Uterus (tissue), 3 donors: ENCODE measurements at regions not wholly inside any gene's neighbourhood (a gene's known extent, or its start where the extent isn't known, plus 50 kb on each side); places are given as distances from the start of the nearest gene placed in this dataset.

Experiments used
- DNase-seq, 2 donors: peaks; one replicate each; pipeline ENCODE4 v3.0.0-alpha.2; 2019 to 2020
- H3K27ac ChIP-seq, 2 donors: fragments of 200-600 bp; sonication (generic); 1 replicate in 1 of 2; 2 replicates in 1 of 2; pipeline ENCODE4 v1.5.1; 2016 to 2018
- H3K27me3 ChIP-seq, 2 donors: fragments of 200-600 bp; sonication (generic); one replicate each; pipeline ENCODE4 v1.5.1; 2018 to 2019; ENCODE audit warnings: control low read depth in 1 of 2
- H3K36me3 ChIP-seq, 2 donors: fragments of 200-600 bp; sonication (generic); one replicate each; pipeline ENCODE4 v1.5.1; 2019; ENCODE audit warnings: control low read depth in 1 of 2
- H3K4me1 ChIP-seq, 2 donors: fragments of 200-600 bp; sonication (generic); one replicate each; pipeline ENCODE4 v1.5.1; 2018 to 2019; ENCODE audit warnings: control low read depth in 1 of 2
- H3K4me3 ChIP-seq, 2 donors: fragments of 200-600 bp; sonication (generic); 1 replicate in 1 of 2; 2 replicates in 1 of 2; pipeline ENCODE4 v1.5.1; 2018 to 2019; ENCODE audit warnings: mild to moderate bottlenecking in 1 of 2
- H3K9me3 ChIP-seq, 2 donors: fragments of 200-600 bp; sonication (generic); one replicate each; pipeline ENCODE4 v1.5.1; 2019; ENCODE audit warnings: control low read depth in 1 of 2
- CTCF ChIP-seq, 4 experiments: fragments of 200-600 bp in 2 of 4; fragments of 450-650 bp in 2 of 4; sonication (generic) in 2 of 4; IDR thresholded peaks; one replicate each; pipeline ENCODE4 v1.5.1; 2016 to 2019; ENCODE audit warnings: antibody characterized with exemption in 4 of 4, mild to moderate bottlenecking in 2 of 4, moderate library complexity in 1 of 4
- POLR2A ChIP-seq, 2 donors: fragments of 450-650 bp; IDR thresholded peaks; one replicate each; pipeline ENCODE4 v1.6.1; 2016; ENCODE audit warnings: antibody characterized with exemption in 2 of 2, mild to moderate bottlenecking in 1 of 2, moderate library complexity in 1 of 2
- intact Hi-C: fragments of 100-400 bp; cut with DNase I; formaldehyde crosslinking; loops from one replicate; pipeline ENCODE4 v1.15.1; 2023; ENCODE audit warnings: low total_unique reads
- donor health status: DM: yes; HTN: yes; CAD: no.

DNA sequence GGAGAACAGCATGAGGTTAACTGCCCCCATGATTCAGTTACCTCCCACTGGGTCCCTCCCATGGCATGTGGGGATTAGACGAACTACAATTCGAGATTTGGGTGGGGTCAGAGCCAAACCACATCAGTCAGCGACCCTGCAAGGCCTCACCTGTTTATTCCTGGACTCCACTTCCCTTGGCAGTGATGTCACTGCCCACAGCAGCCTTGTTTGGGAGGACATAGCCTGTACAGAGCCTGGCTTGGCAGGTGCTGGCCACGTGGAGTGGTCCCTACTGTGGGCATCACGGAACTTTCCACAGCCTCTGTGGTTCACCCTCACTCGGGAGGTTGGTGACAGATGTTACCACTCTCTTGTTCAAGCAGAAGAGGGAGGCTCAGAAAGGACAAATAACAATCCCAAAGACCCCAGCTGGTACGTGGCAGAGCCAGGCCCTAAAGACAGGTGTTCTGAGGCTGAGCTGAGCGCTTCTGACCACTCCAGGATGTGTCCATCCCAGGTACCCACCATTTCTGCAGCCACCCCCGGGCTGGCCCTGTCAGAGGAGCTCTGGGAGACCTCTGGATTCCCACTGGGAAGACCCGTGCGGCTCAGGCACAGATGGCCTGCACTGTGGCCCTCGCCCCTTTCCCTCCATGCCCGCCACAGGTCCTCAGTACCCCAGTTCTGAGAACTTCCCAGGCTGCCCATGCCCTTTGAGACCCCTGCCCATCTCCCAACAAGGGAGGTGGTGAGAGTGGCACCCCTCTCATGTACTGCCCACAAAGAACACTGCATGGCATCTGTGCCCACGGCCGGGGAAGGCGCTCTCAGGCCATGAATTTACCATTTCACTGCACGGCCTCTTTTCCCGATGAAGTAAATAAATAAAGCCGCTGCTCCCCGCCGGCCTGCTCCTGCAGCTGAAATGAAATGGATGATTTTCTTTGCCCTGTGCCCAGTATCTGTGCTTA is 605.8 kb downstream of the TBC1D22A start:
- Histone ChIP-seq H3K9me3 (no peaks in the 10 kb centered on the region), H3K36me3 (no peaks in the 10 kb centered on the region), H3K4me3 (no peak overlapping the region), H3K4me1 (no peaks in the 10 kb centered on the region), H3K27ac (no peak overlapping the region), H3K27me3 (no peaks in the 10 kb centered on the region)
- intact Hi-C loops: no loop called here
- no peak for TF ChIP-seq POLR2A (IDR thresholded peaks at IDR 0.05)
- TF ChIP-seq CTCF (IDR thresholded peaks at IDR 0.05): no peak
- no peak for DNase-seq

DNA sequence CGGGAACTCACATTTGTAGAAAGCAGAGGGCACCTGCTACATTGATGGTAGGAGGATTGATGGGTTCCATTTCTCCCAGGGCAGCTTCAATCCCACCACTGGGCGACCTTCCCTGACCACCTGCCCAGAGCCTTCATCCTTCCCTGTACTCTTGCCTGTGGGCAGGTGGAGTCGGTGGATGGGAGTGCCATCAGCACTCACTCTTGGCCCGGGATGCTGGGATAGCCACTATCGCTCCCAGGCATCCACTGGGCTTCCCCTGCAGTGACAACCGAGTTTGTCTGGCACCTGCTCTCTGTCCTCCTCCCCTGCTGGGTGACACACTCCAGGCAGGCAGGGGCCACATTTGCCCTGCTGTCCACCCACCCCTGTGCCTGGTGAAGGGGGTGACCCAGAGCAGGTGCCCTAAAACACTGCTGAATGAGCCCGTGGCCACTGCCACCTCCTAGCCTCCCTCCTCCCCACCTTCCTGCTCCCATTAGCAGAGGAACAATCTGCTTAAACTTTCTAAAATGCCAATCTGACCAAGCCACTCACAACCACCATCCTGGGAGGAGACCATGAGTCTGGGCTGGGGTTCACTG is 604.7 kb downstream of the TBC1D22A start:
- no peak for DNase-seq
- intact Hi-C loops: no loop called here
- no peaks in the 10 kb centered on the region for H3K27me3 ChIP-seq
- H3K9me3 ChIP-seq: no peaks in the 10 kb centered on the region
- no peak overlapping the region for H3K4me3 ChIP-seq
- H3K27ac ChIP-seq: no peak overlapping the region
- no peaks in the 10 kb centered on the region for H3K36me3 ChIP-seq
- no peaks in the 10 kb centered on the region for H3K4me1 ChIP-seq
- TF ChIP-seq POLR2A (IDR thresholded peaks at IDR 0.05) (no peak), CTCF (IDR thresholded peaks at IDR 0.05) (no peak)

DNA sequence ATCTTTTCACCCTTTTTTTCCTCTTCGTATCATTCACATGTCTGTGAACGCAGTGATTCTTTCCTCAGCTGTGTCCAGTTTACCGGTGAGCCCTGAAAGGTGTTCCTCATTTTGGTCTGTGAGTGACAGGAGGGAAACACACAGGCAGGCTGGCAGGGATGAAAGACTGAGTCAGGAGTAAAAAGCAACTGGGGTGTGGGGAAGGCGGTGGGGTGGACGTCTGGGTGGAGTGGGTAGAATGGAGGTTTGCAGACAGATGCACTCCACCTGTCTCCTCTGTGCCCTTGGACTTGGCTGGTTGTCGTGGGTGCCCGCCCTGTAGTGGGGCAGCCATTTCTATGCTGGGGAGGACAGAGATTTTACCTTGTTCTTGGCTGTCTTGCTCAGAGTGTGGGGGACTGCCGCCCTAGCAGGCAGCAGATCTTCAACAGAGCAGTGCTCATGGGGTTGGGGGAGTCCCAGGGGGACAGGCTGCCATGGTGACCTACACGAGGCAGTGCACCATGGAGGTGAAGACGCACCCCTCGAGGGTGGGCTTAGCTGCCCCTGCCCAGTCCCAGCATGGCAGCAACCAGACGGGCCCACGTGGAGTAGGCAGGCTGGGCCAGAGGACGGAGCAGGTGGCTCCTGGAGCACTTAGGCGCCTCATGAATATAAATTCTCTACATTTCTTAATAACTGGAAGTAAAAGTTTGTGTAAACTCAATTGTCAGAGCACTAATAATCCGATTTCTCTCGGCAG is 603.7 kb downstream of the TBC1D22A start:
- no peaks in the 10 kb centered on the region for H3K9me3 ChIP-seq

GRCh38 chr22:47361247-47361646 is 598.8 kb downstream of the TBC1D22A start:
- no peak for TF ChIP-seq POLR2A (IDR thresholded peaks at IDR 0.05)
- no peak for TF ChIP-seq CTCF (IDR thresholded peaks at IDR 0.05)
- no peak for DNase-seq
- Histone ChIP-seq H3K9me3 (no peaks in the 10 kb centered on the region), H3K27me3 (no peaks in the 10 kb centered on the region), H3K27ac (no peak overlapping the region), H3K36me3 (no peaks in the 10 kb centered on the region), H3K4me1 (no peaks in the 10 kb centered on the region), H3K4me3 (no peak overlapping the region)
- intact Hi-C loops: no loop called here

More for the DNA sequence above, 603.7 kb downstream of the TBC1D22A start:
- Histone ChIP-seq H3K27ac (no peak overlapping the region), H3K36me3 (no peaks in the 10 kb centered on the region), H3K4me3 (no peak overlapping the region), H3K4me1 (no peaks in the 10 kb centered on the region), H3K27me3 (no peaks in the 10 kb centered on the region)
- intact Hi-C loops: no loop called here
- TF ChIP-seq CTCF (IDR thresholded peaks at IDR 0.05) (no peak), POLR2A (IDR thresholded peaks at IDR 0.05) (no peak)
- no peak for DNase-seq
